IPS-NIHi7 (cell line): ENCODE measurements at regions not wholly inside any gene's neighbourhood (a gene's known extent, or its start where the extent isn't known, plus 50 kb on each side); places are given as distances from the start of the nearest gene placed in this dataset.
"Not testable (repeated sequence)": the region's sequence is repeated elsewhere in the genome, so short reads cannot be mapped to it uniquely, and the experiment has no call there.

Experiments used
- DNase-seq: peaks from one replicate; pipeline ENCODE4 v3.0.0; 2012; ENCODE audit warnings: mixed read lengths; ENCODE audit errors: extremely low spot score

DNA sequence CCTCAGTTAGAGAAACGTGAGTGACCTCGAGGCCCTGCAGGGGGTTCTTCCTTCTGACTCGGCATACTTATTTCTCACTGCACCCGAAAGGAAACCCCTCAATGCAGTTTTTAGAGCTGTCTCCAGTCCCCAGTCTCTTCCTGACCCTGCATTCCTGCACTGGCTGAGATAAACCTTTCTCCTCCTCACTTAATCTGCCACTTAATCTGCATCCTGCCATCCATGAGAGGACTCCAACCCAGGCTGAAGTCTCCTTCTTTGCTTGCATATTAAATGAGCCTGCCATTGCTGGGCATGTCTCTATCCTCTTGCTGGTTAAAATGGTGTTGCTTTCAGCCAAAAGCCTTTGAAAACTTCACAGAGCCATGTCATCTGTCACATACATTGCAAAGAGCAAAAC, 125.6 kb upstream of the GATA6 start:
- DNase-seq = no peak

DNA sequence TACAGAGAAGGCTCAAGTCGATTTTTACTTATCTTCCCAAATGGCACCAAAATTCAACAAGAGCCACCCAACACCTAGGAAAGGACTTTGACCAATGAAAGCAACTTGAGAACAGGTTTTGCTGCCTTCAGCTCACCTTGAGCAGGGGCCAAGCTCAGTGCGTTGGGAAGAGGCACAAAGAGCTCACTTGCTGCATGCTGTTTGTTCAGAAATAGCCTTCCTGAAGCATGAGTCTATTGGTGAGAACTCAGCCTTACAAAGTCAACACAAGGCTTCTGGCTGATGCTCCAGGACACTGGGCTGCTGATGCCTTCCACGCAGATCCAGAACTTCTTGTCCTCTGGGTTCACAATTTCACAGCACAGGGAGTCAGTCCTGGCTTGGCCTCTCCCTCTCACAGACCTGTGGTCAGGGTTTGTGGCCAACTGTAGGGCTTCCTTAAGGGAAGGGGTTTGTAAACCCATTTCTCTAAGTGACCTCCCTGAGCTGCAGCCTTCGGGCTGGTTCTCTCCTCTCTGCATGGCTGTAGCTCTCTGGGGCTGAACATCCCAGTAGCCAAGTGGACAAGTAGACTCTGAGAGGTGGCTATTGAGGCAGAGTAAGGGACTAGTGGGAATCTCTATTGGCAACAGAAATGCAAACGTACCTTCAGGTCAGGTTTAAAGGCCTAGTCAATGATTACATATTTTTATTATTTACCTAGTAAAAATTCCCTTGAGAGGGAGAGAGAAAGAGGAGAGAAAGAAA, 124.7 kb upstream of the GATA6 start:
- no peak for DNase-seq

DNA sequence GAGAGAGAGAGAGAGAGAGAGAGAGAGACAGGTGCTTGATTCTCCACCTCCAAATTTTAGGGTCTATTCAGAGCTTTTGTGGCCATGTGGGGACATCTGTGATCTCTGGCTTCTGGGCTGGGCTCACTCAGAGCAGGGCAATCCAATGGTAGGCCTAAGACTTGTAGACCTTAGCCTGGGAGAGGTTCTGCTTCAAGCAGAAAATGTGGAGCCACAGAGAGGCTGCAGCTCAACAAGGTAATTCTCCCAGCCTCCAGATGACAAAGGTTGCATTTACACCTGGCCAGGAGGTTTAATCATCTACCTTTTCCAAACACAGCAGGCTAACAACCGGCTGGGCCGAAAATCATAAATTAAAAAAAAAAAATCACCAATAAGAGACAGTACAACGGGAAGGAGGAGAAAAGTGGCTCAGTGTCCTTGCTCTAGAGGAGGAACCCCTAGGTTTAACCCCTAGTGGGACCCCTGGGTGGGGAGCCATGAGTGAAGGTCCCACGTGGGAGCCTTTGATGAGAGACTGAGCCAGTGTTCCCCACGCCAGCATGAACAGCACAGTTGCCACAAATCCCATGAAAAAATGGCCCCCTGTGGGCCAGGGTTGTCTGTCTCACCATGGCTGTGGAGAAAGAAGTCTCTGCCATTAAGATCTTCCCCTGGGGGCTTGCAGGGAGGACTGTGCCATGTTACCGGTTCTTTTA, 124.0 kb upstream of the GATA6 start:
- DNase-seq = no peak

- no peak for DNase-seq
Measured at GRCh38 chr18:22046473-22046872, 122.9 kb upstream of the GATA6 start.

- no peak for DNase-seq
Measured at GRCh38 chr18:22047485-22047884, 121.9 kb upstream of the GATA6 start.

GRCh38 chr18:22048221-22048620, 121.2 kb upstream of the GATA6 start:
- no peak for DNase-seq

- no peak for DNase-seq
Measured at GRCh38 chr18:22048932-22049615, 120.3 kb upstream of the GATA6 start.

- no peak for DNase-seq
Measured at GRCh38 chr18:22052405-22053105, 116.8 kb upstream of the GATA6 start.

- no peak for DNase-seq
Measured at GRCh38 chr18:22055466-22056238, 113.7 kb upstream of the GATA6 start.

GRCh38 chr18:22056950-22057349, 112.4 kb upstream of the GATA6 start:
- DNase-seq = no peak

DNA sequence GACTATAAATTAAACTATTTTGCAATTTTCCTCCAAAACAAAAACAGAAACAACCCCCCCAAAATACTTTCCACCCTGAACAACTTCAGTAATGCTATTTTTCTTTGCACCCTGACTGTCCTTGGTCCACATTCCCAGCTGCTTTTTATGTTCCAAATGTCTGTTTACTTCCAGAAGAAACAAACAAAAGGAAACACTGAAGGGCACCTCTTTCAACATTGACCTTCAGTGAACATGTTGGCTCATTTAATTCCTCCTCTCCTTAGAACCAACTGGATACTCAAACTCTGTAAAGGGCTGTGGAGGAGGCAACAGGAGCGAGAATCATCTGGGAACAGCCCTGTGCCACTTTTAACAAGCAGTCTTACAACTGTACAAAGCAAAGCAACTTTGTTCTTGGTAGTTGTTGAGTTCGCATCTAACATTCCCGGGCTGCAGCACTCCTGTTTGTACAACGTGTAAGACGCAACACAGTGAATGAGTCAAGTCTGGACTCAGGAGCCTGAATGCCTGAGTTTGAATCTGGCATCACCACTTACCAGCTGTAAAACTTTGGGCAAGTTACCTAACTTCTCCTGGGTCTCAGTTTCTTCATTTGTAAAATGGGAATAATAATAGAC, 111.4 kb upstream of the GATA6 start:
- DNase-seq = no peak

DNA sequence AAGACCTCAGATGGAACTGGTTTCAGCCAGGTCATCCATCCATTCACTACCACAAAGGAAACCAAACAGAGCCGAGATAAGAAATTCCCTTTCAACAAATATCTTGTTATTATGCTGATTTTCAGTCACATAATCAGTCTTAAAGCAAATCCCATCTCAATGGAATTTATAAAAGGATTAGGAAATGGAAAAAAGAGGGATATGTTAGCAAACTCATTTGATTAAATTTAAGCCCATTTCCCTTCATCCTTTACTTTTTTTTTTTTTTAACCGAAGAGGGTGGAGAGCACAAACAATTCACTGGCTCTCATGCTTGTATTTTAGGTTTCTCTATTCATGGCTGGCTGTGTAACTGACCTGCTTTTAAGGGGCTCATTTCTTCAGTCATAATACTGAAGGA, 109.0 kb upstream of the GATA6 start:
- no peak for DNase-seq

DNA sequence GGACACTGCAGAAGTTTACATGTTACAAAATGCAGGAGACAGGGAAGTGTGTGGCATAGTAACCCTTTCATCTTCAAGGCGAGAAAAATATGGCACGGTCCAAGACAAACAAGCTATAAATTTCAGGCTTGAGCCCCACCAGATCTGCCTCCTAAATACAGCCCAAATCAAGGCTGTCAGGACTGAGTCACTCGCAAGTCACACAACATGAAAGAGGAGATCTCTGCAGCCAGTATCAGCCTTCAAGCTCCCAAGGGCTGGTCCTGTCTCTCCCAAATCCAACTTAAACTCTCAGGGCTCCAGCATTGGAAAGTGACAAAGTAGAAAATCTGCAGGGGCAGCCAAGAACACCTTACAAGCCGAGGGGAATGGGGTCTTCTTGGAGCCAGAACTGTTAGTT, 106.3 kb upstream of the GATA6 start:
- no peak for DNase-seq

DNA sequence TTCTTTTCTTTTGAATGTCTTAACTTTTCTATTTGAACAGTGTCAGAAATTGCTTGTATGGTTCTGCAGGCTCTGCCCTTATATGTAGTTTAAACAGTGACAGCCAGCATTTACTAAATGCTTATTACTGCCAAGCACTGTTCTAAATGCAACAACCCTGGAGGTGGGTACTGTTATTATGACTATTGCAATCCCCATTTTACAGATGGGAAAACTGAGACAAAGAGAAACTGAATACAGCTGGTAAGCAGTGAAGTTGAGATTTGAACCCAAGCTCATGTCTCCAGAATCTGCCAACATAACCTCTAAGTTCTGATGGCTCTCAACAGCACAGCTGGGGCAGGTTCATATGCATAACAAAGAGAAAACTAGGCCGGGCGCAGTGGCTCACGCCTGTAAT, 105.7 kb upstream of the GATA6 start:
- no peak for DNase-seq

DNA sequence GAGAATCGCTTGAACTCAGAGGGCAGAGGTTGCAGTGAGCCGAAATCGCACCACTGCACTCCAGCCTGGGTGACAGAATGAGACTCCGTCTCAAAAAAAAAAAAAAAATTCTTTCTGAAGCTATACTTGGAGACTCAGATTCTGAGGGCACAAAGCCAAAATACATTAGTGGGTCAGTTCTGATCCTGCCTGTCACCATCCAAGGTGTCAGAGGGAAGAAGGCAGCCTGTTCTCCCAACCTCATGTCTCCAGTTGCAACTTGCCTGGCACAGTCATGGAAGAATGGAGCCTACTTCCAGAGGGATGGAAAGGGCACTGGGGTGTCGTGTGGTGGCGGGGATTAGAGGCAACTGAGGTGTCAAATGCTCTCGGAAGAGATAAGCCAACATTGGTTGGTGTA, 104.8 kb upstream of the GATA6 start:
- DNase-seq = no peak

DNA sequence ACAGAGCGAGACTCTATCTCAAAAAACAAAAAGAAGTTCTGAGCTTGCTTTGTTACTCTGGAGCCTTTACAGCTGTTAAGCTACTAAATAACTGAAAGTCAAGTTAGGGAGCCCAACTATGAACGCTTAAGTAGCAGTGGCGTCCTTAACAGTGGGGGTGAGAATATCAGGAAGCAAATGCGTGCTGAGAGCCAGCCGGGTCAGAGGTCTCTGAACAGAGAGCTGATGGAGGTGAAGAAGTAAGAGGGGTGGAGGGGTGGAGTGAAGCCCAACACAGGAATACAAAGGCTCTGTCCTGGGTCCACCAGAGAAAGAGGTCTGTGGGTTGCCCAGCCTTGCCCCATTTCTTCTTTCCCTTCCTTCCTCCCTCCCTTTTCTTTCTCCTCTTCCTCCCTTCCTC, 104.1 kb upstream of the GATA6 start:
- DNase-seq = no peak

- DNase-seq = no peak
Measured at GRCh38 chr18:22066083-22066485, 103.3 kb upstream of the GATA6 start.

DNA sequence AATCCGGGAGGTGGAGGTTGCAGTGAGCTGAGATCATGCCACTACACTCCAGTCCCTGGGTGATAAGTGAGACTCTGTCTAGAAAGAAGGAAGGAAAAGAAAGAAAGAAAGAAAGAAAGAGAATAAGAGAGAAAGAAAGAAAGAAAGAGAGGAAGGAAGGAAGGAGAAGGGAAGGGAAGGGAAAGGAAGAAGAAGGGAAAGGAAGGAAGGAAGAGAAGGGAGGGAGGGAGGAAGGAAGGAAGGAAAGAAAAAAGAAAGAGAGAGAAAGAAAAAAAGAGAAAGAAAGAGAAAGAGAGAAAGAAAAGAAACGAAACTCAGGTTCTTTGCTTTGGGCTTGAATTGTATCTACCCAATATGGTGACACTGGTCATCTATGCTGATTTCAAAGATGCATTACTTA, 102.3 kb upstream of the GATA6 start:
- no peak for DNase-seq

DNA sequence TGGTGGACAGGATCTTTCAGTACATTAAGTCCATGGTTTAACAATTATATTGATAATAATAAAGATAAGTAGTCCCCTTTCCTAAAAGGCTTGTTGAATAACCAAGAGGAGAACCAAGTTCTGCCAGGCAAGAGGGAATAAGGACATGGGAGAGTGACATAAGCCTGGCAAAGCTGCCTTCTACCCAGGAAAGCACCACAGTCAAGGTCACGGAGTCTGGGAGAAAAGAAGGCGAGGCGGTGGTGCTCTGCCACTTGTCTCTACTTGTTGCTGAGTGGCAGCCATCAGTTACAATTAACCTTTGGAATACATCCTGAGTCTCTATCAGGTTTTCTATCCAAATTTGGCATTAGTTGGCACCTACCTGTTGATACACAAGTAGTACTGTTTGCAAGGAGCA, 101.7 kb upstream of the GATA6 start:
- no peak for DNase-seq

DNA sequence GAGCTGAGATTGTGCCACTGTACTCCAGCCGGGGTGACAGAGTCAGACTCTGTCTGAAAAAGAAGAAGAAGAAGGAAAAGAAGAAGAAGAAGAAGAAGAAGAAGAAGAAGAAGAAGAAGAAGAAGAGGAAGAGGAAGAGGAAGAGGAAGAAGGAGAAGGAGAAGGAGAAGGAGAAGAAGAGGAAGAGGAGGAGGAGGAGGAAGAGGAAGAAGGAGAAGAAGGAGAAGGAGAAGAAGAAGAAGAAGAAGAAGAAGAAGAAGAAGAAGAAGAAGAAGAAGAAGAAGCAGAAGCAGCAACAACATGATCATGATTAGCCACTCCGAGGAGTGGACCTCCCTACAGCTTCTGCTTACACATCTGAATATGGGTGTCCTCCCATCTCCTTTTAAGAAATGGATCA, 100.6 kb upstream of the GATA6 start:
- DNase-seq = not testable (repeated sequence)

DNA sequence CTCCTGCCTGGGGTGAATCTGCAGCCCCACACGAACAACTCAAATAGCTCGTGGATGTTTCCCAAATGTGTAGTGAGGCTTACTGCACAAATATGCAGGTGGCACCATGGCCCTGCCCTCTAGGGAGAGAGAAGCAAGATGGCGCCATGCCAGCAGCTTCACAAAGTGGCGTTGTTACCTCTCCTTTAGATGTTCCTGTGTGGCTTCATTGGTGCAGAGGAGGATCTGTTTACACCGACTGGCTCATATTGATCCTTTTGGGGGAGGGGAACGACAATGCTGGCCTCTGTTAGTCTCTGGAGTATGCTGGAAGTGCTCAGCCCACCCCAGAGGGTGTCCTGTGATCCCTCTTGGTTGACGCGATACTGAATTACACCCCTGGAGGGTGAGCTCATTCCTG, 99.5 kb upstream of the GATA6 start:
- DNase-seq = no peak
